Common myeloid progenitor, CD34-positive (primary cell): ENCODE measurements at regions not wholly inside any gene's neighbourhood (a gene's known extent, or its start where the extent isn't known, plus 50 kb on each side); places are given as distances from the start of the nearest gene placed in this dataset.

Experiments
- CTCF ChIA-PET: fragments of 350-600 bp; sonication (Branson Sonifier 250); formaldehyde crosslinking; loops from one replicate; lab custom pipeline; 2021; ENCODE audit warnings: antibody characterized with exemption; lab: Charles Lee
- POLR2A ChIA-PET: fragments of 350-600 bp; sonication (Branson Sonifier 250); formaldehyde crosslinking; loops from one replicate; lab custom pipeline; 2021; ENCODE audit warnings: antibody characterized with exemption; lab: Charles Lee
- DNase-seq, 3 donors: peaks; one replicate each; pipeline versions ENCODE4 v3.0.0 to v3.0.0-alpha.2; 2013
- H3K27ac ChIP-seq, 2 experiments: 1 replicate in 1 of 2; 2 replicates in 1 of 2; pipeline ENCODE4 v1.7.0; 2013; ENCODE audit warnings: inconsistent platforms in 2 of 2, low read length in 2 of 2, mild to moderate bottlenecking in 2 of 2, low read depth in 1 of 2, moderate library complexity in 1 of 2; ENCODE audit not compliant: severe bottlenecking in 2 of 2, insufficient read depth in 1 of 2, poor library complexity in 1 of 2
- H3K27me3 ChIP-seq, 5 experiments: replicated peaks in 2 of 5; 1 replicate in 3 of 5; 2 replicates in 2 of 5; pipeline versions ENCODE4 v1.6.1 to v1.7.0; 2013; ENCODE audit warnings: low read length in 4 of 5, mild to moderate bottlenecking in 2 of 5, moderate library complexity in 2 of 5, inconsistent platforms in 1 of 5; ENCODE audit not compliant: insufficient read depth in 5 of 5, control insufficient read depth in 4 of 5
- H3K36me3 ChIP-seq, 4 experiments: 1 replicate in 2 of 4; 2 replicates in 2 of 4; pipeline versions ENCODE4 v1.6.1 to v1.7.0; 2013; ENCODE audit warnings: low read length in 3 of 4, control low read depth in 1 of 4, mild to moderate bottlenecking in 1 of 4; ENCODE audit not compliant: control insufficient read depth in 4 of 4, insufficient read depth in 4 of 4
- H3K4me1 ChIP-seq, 4 experiments: 1 replicate in 3 of 4; 2 replicates in 1 of 4; pipeline versions ENCODE4 v1.6.1 to v1.7.1; 2013; ENCODE audit warnings: low read length in 3 of 4, mild to moderate bottlenecking in 3 of 4, control low read depth in 1 of 4, inconsistent platforms in 1 of 4, moderate library complexity in 1 of 4; ENCODE audit not compliant: control insufficient read depth in 4 of 4, insufficient read depth in 4 of 4; ENCODE audit errors: control extremely low read depth in 1 of 4
- H3K4me3 ChIP-seq, 7 experiments: 1 replicate in 4 of 7; 2 replicates in 3 of 7; pipeline versions ENCODE4 v1.5.1 to v1.7.0; 2013; ENCODE audit warnings: mild to moderate bottlenecking in 7 of 7, low read length in 6 of 7, moderate library complexity in 6 of 7, inconsistent platforms in 2 of 7, low read depth in 2 of 7, control low read depth in 1 of 7; ENCODE audit not compliant: insufficient read depth in 4 of 7, control insufficient read depth in 1 of 7; ENCODE audit errors: extremely low read depth in 1 of 7
- H3K9me3 ChIP-seq, 5 experiments: 1 replicate in 4 of 5; 2 replicates in 1 of 5; pipeline versions ENCODE4 v1.6.1 to v1.7.1; 2013; ENCODE audit warnings: low read length in 4 of 5, mild to moderate bottlenecking in 2 of 5, inconsistent platforms in 1 of 5, low read depth in 1 of 5, moderate library complexity in 1 of 5; ENCODE audit not compliant: control insufficient read depth in 4 of 5, insufficient read depth in 2 of 5; ENCODE audit errors: control extremely low read depth in 1 of 5
- WGBS: methylation state at CpG from one replicate; pipeline ENCODE4 v1.1.5; 2013; ENCODE audit not compliant: insufficient coverage; 5-methylcytosine and 5-hydroxymethylcytosine counted together

DNA sequence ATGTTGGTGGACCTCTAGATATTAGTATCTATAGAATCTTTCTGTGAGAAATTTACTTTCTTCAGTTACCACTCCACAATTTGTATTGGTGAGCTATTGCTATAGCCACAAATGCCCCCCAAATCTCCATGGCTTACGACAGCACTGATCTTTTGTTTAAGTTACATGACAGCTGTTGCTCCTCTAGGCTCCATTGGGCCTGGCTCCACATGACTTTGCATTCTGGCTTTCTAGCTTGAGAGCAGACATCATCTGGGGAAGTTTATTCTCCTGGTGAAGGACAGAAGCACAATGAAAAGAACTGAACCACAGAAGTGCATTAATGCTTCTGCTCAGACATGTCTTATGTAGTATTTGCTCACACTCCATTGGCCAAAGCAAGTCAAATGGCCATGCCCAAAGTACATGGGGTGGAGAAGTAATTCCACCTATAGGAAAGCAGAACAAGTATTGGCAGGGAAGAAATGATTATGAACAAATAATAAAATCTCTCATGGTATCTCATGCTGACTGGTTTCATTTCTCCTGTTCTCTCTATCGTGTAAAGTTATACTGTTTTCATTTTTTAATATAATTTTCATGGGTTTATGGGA lies 126.6 kb upstream of the FAM9C start:
- WGBS = 71% methylated on average over 1 of the region's 2 CpGs
- no peak for DNase-seq
- H3K4me3 ChIP-seq = no peak overlapping the region
- ChIA-PET POLR2A (no interaction called here), CTCF (no interaction called here)
- peaks cover 0 to 1% (median 0%) of the 10 kb centered on the region in 5 experiments for H3K9me3 ChIP-seq
- no peaks in the 10 kb centered on the region for H3K36me3 ChIP-seq
- H3K27ac ChIP-seq = no peak overlapping the region
- H3K4me1 ChIP-seq = peaks cover 0 to 12% (median under 1%) of the 10 kb centered on the region in 4 experiments
- H3K27me3 ChIP-seq = no peaks in the 10 kb centered on the region

DNA sequence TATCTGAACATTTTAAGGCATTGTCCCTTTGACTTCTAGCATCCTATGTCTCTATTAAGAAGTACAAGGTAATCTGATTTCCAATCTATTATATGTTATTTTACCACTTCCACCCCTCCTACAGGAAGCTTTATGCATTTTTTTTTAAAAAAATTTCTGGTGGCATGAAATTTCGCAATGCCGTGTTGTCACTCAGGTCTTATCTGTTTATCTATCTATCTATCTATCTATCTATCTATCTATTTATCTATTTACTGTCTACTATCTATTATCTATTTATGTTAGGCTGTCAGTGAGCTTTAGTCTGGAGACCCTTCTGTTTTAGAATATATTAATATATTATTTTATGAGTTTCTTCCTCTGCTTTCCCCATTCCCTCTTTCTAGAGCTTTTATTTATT lies 125.3 kb upstream of the FAM9C start:
- Histone ChIP-seq H3K4me1 (peaks cover 0 to 12% (median under 1%) of the 10 kb centered on the region in 4 experiments), H3K4me3 (no peak overlapping the region), H3K27ac (no peak overlapping the region), H3K9me3 (peaks cover 0 to 1% (median 0%) of the 10 kb centered on the region in 5 experiments), H3K36me3 (no peaks in the 10 kb centered on the region), H3K27me3 (no peaks in the 10 kb centered on the region)
- no CpG with 5 or more reads among the region's 2 CpGs for WGBS
- ChIA-PET CTCF (no interaction called here), POLR2A (no interaction called here)
- no peak for DNase-seq

DNA sequence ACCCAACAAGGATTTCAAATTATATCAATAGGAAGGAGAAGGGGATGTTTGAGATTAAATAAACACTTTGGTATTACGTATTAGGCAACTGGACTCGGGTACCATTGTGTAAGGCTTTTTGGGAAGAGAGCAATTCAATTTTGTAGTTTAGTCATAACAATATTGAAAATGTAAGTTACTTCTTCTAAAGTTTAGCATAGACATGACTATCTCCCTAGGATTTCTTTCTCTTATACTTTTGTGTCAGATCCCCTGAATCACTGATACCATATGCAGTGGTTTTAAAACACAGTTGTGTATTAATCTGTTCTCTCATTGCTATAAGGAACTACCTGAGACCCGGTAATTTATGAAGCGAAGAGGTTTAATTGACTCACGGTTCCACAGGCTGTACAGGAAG lies 123.8 kb upstream of the FAM9C start:
- Histone ChIP-seq H3K27me3 (no peaks in the 10 kb centered on the region), H3K9me3 (peaks cover 0 to 1% (median 0%) of the 10 kb centered on the region in 5 experiments), H3K4me3 (no peak overlapping the region), H3K4me1 (peaks cover 0 to 13% (median 3%) of the 10 kb centered on the region in 4 experiments), H3K27ac (no peak overlapping the region), H3K36me3 (no peaks in the 10 kb centered on the region)
- no peak for DNase-seq
- WGBS = no CpG with 5 or more reads among the region's 5 CpGs
- ChIA-PET CTCF (no interaction called here), POLR2A (no interaction called here)

DNA sequence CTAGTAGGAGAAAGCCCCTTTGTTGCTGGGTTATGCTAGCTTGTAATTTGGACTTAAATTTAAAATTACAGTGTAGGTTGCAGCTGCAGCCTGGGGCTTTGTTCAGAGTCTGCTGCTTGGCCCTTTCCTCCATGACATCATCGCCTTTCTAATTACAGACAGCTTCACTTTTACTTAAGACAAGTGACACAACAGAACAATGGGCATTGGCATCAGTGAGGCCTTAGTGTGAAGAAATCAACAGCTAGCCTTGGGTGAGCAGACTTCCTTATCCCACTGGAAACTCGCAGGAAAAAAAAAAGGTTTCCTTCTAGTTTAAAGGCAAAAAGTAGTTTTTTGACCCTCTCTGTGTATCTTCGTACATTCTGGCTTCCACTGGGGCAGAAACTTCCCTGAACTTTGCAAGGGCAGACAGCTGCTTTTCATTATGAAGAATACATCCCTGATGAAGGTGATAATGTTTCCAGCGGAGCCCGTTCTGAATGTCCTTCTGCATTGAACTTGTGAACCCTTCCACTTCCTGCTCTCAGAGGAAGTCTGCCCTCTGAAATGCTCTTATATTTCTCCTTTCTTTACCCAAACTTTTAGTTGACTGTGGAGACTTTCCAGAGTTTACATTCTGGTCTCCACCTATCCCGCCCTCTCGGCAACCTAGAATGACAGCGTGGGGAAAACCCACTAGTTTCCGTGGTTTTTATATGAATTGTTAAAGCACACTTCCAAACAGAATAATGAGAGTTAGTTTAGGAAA lies 123.2 kb upstream of the FAM9C start:
- peaks cover 0 to 19% (median 4%) of the 10 kb centered on the region in 4 experiments for H3K4me1 ChIP-seq
- H3K27ac ChIP-seq = peak overlapping the region in 1 of 2 experiments; percentile 25
- H3K4me3 ChIP-seq = no peak overlapping the region
- peaks cover 0 to 1% (median 0%) of the 10 kb centered on the region in 5 experiments for H3K9me3 ChIP-seq
- POLR2A ChIA-PET = no interaction called here
- CTCF ChIA-PET = no interaction called here
- no peaks in the 10 kb centered on the region for H3K27me3 ChIP-seq
- peak in 2 of 3 donors; percentile 37 to 42 for DNase-seq
- no peaks in the 10 kb centered on the region for H3K36me3 ChIP-seq
- 62% methylated on average over 3 of the region's 9 CpGs for WGBS

DNA sequence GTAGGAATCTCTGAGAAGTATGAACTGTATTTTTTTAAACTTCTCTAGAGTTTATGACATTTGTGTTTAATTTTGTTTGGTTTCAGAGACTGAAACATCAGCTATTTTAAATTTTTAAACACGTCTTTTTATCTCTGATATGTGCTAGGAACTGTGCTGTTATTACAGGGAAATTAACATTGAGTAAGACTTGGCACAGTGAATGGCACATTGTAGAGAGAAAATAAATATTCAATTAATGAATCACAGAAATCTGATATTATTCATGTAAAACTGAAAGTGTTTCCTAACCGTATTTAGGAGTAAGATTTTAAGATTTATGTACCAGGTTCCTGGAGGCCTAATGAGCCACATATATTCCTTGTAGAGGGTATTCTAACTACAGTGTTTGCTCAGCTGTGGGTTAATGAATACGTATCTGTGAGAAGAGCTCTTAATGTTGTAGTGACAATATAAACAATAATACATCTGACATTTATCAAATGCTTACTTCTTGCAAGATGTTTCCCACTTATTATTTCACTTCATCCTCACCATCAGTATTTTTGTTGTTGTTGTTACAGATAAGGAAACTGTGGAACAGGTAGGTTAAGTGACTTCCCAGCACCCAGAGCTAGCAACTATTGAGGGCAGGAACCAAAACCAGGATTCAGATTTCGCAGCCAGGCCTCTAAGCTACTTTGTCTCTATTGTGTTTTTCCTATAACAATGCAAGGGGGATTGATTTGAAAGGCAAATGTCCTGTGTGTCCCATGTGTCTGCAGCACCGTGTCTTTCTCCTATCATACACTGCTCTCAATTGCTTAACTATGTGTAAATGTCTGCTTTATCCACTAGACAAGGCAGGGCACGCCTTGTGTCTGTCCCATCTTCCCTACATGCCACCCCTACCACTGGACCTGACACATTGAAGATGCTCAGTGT lies 121.1 kb upstream of the FAM9C start:
- Histone ChIP-seq H3K4me1 (peaks cover 0 to 33% (median 12%) of the 10 kb centered on the region in 4 experiments), H3K9me3 (peaks cover 0 to 1% (median 0%) of the 10 kb centered on the region in 5 experiments), H3K27me3 (no peaks in the 10 kb centered on the region), H3K27ac (no peak overlapping the region), H3K36me3 (no peaks in the 10 kb centered on the region), H3K4me3 (no peak overlapping the region)
- DNase-seq = no peak
- WGBS = 80% methylated on average over 1 of the region's 6 CpGs
- ChIA-PET CTCF (no interaction called here), POLR2A (no interaction called here)

DNA sequence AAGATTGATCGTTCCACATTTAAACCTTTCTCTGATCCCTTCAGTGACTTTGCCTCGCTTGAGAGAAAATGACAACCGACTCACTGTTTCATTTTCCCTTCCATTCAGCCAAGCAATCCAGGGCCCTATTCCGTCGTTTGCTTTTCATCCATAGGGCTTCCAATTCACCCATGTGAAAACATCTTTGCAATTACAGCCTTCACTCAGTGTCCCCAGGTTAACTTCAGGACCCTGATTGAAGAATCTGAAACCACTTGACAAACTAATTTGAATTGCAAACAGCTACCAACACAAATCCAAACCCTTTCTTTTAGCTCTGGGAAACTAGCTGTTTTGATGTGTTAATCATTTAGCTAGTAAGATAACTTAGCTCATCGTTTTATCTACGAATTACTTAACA lies 120.2 kb upstream of the FAM9C start:
- ChIA-PET CTCF (no interaction called here), POLR2A (no interaction called here)
- Histone ChIP-seq H3K4me1 (peaks cover 0 to 33% (median 12%) of the 10 kb centered on the region in 4 experiments), H3K4me3 (no peak overlapping the region), H3K27me3 (no peaks in the 10 kb centered on the region), H3K9me3 (peaks cover 0 to 1% (median 0%) of the 10 kb centered on the region in 5 experiments), H3K36me3 (no peaks in the 10 kb centered on the region), H3K27ac (no peak overlapping the region)
- 63% methylated on average over 5 of the region's 7 CpGs for WGBS
- DNase-seq = no peak
